PFSK-1 (cell line): ENCODE measurements at regions not wholly inside any gene's neighbourhood (a gene's known extent, or its start where the extent isn't known, plus 50 kb on each side); places are given as distances from the start of the nearest gene placed in this dataset.

ENCODE experiments used
- FOXP2 ChIP-seq: optimal IDR thresholded peaks from 2 replicates; pipeline ENCODE3; 2011; ENCODE audit warnings: borderline replicate concordance, control low read depth, inconsistent platforms; ENCODE audit not compliant: insufficient read depth; ENCODE audit errors: extremely low read length, extremely low read depth
- POLR2AphosphoS5 ChIP-seq: IDR thresholded peaks from 2 replicates; pipeline ENCODE4 v1.6.1; 2012; ENCODE audit warnings: low read depth, mild to moderate bottlenecking, control low read depth, low read length, moderate library complexity
- SIN3A ChIP-seq: IDR thresholded peaks from 2 replicates; pipeline ENCODE4 v1.6.1; 2012; ENCODE audit warnings: mild to moderate bottlenecking, low read length, moderate library complexity, borderline replicate concordance; ENCODE audit not compliant: insufficient read depth
- TAF1 ChIP-seq: IDR thresholded peaks from 2 replicates; pipeline ENCODE4 v1.6.1; 2012; ENCODE audit warnings: low read length, control low read depth, borderline replicate concordance; ENCODE audit not compliant: insufficient read depth
- TF ChIP-seq, protein P1 (sequence below), 2 experiments: IDR thresholded peaks; 2 replicates each; pipeline versions ENCODE4 v1.6.1 to v1.8.0; 2011 to 2012; ENCODE audit warnings: low read depth in 2 of 2, low read length in 2 of 2, control low read depth in 1 of 2, inconsistent platforms in 1 of 2, mild to moderate bottlenecking in 1 of 2, moderate library complexity in 1 of 2; ENCODE audit not compliant: insufficient read depth in 1 of 2

DNA sequence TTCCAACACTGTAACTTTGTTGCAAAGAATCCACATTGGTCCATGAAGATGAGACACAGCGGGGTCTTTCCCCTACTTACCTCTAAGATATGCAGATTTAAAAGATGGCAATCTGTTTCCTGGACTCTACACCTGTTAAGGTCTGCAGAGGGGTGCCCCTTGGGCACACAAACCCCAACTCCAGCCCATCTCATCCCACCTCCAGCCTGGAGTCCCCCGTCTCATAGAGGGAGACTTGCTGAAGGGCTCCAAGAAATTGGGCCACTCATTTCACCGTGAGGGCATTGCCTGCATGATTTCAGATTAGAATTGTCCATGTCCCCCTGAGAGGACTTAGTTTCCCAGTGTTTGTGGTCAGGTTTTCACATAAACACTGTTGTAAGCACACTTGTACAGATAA is 365.7 kb downstream of the IRX2 start:
- TF ChIP-seq POLR2AphosphoS5 = no peak
- no peak for TF ChIP-seq SIN3A
- TF ChIP-seq, protein P1, sequence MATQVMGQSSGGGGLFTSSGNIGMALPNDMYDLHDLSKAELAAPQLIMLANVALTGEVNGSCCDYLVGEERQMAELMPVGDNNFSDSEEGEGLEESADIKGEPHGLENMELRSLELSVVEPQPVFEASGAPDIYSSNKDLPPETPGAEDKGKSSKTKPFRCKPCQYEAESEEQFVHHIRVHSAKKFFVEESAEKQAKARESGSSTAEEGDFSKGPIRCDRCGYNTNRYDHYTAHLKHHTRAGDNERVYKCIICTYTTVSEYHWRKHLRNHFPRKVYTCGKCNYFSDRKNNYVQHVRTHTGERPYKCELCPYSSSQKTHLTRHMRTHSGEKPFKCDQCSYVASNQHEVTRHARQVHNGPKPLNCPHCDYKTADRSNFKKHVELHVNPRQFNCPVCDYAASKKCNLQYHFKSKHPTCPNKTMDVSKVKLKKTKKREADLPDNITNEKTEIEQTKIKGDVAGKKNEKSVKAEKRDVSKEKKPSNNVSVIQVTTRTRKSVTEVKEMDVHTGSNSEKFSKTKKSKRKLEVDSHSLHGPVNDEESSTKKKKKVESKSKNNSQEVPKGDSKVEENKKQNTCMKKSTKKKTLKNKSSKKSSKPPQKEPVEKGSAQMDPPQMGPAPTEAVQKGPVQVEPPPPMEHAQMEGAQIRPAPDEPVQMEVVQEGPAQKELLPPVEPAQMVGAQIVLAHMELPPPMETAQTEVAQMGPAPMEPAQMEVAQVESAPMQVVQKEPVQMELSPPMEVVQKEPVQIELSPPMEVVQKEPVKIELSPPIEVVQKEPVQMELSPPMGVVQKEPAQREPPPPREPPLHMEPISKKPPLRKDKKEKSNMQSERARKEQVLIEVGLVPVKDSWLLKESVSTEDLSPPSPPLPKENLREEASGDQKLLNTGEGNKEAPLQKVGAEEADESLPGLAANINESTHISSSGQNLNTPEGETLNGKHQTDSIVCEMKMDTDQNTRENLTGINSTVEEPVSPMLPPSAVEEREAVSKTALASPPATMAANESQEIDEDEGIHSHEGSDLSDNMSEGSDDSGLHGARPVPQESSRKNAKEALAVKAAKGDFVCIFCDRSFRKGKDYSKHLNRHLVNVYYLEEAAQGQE (IDR thresholded peaks at IDR 0.05; ENCODE audit: insufficient read depth in 1 of 2, low read depth in 2 of 2, low read length in 2 of 2) = no peak
- TF ChIP-seq TAF1 = no peak
- TF ChIP-seq FOXP2 = no peak
